Osteocyte (in vitro differentiated cells): ENCODE measurements at regions not wholly inside any gene's neighbourhood (a gene's known extent, or its start where the extent isn't known, plus 50 kb on each side); places are given as distances from the start of the nearest gene placed in this dataset.

Experiments
- DNase-seq: peaks from one replicate; pipeline ENCODE4 v3.0.0; 2021; ENCODE audit warnings: mixed read lengths; ENCODE audit not compliant: unreplicated experiment; ENCODE audit errors: extremely low spot score
- H3K27ac Mint-ChIP-seq: one replicate; pipeline ENCODE4 v1.8.0; 2021; ENCODE audit warnings: mild to moderate bottlenecking, mixed read lengths; ENCODE audit not compliant: unreplicated experiment
- H3K27me3 Mint-ChIP-seq: one replicate; pipeline ENCODE4 v1.8.0; 2021; ENCODE audit warnings: mixed read lengths; ENCODE audit not compliant: unreplicated experiment
- H3K36me3 Mint-ChIP-seq: one replicate; pipeline ENCODE4 v1.8.0; 2021; ENCODE audit warnings: mixed read lengths; ENCODE audit not compliant: unreplicated experiment
- H3K4me1 Mint-ChIP-seq: one replicate; pipeline ENCODE4 v1.8.0; 2021; ENCODE audit warnings: mixed read lengths; ENCODE audit not compliant: unreplicated experiment
- H3K4me3 Mint-ChIP-seq: one replicate; pipeline ENCODE4 v1.8.0; 2021; ENCODE audit warnings: mild to moderate bottlenecking, moderate library complexity, mixed read lengths; ENCODE audit not compliant: unreplicated experiment
- H3K9me3 Mint-ChIP-seq: one replicate; pipeline ENCODE4 v1.8.0; 2021; ENCODE audit warnings: mixed read lengths; ENCODE audit not compliant: unreplicated experiment
- TF ChIP-seq, protein P1 (sequence below): fragments of 200-600 bp; sonication (generic); IDR thresholded peaks from 2 replicates; pipeline ENCODE4 v1.5.0; 2021; ENCODE audit warnings: antibody characterized with exemption, mild to moderate bottlenecking, moderate library complexity

GRCh38 chr5:102596951-102597350 is 98.2 kb upstream of the SLCO6A1 start:
- no peak overlapping the region for H3K4me3 Mint-ChIP-seq
- DNase-seq = no peak
- H3K9me3 Mint-ChIP-seq = peaks cover 8% of the 10 kb centered on the region
- peaks cover 2% of the 10 kb centered on the region for H3K36me3 Mint-ChIP-seq
- no peaks in the 10 kb centered on the region for H3K27me3 Mint-ChIP-seq
- no peak overlapping the region for H3K27ac Mint-ChIP-seq
- TF ChIP-seq, protein P1, sequence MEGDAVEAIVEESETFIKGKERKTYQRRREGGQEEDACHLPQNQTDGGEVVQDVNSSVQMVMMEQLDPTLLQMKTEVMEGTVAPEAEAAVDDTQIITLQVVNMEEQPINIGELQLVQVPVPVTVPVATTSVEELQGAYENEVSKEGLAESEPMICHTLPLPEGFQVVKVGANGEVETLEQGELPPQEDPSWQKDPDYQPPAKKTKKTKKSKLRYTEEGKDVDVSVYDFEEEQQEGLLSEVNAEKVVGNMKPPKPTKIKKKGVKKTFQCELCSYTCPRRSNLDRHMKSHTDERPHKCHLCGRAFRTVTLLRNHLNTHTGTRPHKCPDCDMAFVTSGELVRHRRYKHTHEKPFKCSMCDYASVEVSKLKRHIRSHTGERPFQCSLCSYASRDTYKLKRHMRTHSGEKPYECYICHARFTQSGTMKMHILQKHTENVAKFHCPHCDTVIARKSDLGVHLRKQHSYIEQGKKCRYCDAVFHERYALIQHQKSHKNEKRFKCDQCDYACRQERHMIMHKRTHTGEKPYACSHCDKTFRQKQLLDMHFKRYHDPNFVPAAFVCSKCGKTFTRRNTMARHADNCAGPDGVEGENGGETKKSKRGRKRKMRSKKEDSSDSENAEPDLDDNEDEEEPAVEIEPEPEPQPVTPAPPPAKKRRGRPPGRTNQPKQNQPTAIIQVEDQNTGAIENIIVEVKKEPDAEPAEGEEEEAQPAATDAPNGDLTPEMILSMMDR = no peak
- H3K4me1 Mint-ChIP-seq = peaks cover 25% of the 10 kb centered on the region

- DNase-seq = no peak
- Mint-ChIP-seq H3K9me3 (peaks cover under 1% of the 10 kb centered on the region), H3K27me3 (no peaks in the 10 kb centered on the region), H3K27ac (peak overlapping the region; percentile 58), H3K4me3 (no peak overlapping the region), H3K4me1 (peaks cover 46% of the 10 kb centered on the region), H3K36me3 (no peaks in the 10 kb centered on the region)
- TF ChIP-seq, protein P1 = no peak
These were observed 100.5 kb upstream of the SLCO6A1 start for GRCh38 chr5:102599289-102599688.

GRCh38 chr5:102600964-102601363 is 102.2 kb upstream of the SLCO6A1 start:
- TF ChIP-seq, protein P1 = no peak

DNA sequence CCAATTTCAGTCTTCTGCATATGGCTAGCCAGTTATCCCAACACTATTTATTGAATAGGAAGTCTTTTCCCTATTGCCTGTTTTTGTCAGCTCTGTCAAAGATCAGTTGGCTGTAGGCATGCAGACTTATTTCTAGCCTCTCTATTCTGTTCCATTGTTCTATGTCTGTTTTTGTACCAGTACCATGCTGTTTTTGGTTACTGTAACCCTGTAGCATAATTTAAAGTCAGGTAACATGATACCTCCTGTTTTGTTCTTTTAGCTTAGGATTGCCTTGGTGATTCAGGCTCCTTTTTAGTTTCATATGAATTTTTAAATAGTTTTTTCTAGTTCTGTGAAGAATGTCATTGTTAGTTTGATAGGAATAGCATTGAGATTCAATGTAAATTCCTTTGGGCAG is 104.9 kb upstream of the SLCO6A1 start:
- Mint-ChIP-seq H3K4me1 (peaks cover 55% of the 10 kb centered on the region), H3K27me3 (no peaks in the 10 kb centered on the region), H3K4me3 (no peak overlapping the region), H3K9me3 (no peaks in the 10 kb centered on the region), H3K36me3 (no peaks in the 10 kb centered on the region), H3K27ac (peak overlapping the region; percentile 84)
- DNase-seq = no peak
- TF ChIP-seq, protein P1 = no peak

More at GRCh38 chr5:102600964-102601363, 102.2 kb upstream of the SLCO6A1 start:
- DNase-seq = no peak
- H3K4me1 Mint-ChIP-seq = peaks cover 55% of the 10 kb centered on the region
- peak overlapping the region; percentile 23 for H3K27ac Mint-ChIP-seq
- no peaks in the 10 kb centered on the region for H3K9me3 Mint-ChIP-seq
- no peaks in the 10 kb centered on the region for H3K36me3 Mint-ChIP-seq
- no peak overlapping the region for H3K4me3 Mint-ChIP-seq
- no peaks in the 10 kb centered on the region for H3K27me3 Mint-ChIP-seq

- TF ChIP-seq, protein P1 = no peak
- Mint-ChIP-seq H3K4me3 (no peak overlapping the region), H3K36me3 (no peaks in the 10 kb centered on the region), H3K4me1 (peaks cover 17% of the 10 kb centered on the region), H3K9me3 (no peaks in the 10 kb centered on the region), H3K27ac (no peak overlapping the region), H3K27me3 (no peaks in the 10 kb centered on the region)
- DNase-seq = no peak
These were observed 109.6 kb upstream of the SLCO6A1 start for GRCh38 chr5:102608414-102608813.
